ENCODE measurements at regions not wholly inside any gene's neighbourhood (a gene's known extent, or its start where the extent isn't known, plus 50 kb on each side); places are given as distances from the start of the nearest gene placed in this dataset.

GRCh38 chr12:102592134-102592533 is 111.8 kb upstream of the IGF1 start:
- DNase-seq = no peak

- DNase-seq = no peak
Measured at GRCh38 chr12:102573237-102573636, 92.9 kb upstream of the IGF1 start.

- no peak for DNase-seq
Measured at GRCh38 chr12:102571889-102572288, 91.5 kb upstream of the IGF1 start.

DNA sequence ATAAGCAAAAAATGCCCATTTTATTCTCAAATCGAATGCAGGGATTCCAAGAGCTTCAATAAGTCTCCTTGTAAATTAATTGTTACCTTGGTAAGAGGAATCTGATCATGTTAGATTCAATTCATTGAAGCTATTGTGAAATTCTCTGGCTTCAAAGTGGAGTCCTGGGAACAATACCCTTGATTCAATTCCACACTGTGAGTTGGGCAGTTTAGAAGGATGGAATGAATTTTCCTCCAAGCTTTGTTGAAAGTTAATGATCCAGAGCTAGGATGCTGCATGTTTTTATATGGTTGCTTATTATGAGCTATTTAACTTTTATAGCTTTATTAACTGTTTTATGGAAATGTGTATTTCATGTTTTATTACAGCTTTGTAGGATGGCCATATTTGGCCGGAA is 89.9 kb upstream of the IGF1 start:
- no peak for DNase-seq

DNA sequence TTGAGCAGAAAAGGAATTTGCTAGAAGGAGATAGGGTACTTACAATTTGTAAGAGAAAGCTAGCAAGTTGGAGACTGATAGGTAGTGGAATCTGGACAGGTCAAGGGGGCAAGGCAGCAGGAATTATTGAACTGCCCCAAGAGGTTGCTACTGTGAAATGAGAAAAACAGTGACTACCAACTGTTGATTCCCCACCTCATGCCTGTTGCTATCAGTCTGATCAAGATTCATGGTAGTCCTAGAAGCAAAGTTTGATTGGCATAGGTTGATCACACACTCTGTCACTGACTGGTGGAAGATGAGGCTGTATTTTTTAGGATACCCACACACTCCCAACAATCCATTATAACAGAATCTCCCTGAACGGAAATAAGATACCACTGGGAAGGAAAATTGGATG is 89.4 kb upstream of the IGF1 start:
- DNase-seq = no peak

- DNase-seq = no peak
Measured at GRCh38 chr12:102568276-102568675, 87.9 kb upstream of the IGF1 start.

- DNase-seq = no peak
Measured at GRCh38 chr12:102567031-102567985, 86.9 kb upstream of the IGF1 start.

DNA sequence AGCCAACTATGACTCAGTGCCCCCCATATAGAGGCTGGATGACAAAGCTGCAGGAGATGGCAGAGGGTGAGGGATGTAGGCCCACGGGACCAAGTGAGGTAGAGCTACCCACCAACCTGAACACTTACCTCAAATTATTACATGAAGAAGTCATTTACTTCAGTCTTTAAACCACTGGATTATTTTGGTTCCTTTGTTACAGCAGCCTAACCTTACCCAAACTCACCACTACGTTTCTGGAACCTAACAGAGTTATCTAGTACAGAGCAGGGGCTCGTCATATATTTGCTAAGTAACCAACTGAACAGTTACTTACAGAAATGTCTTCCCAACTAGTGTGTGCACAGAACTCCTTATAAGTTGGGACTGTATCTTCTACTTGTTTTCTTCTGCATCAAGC is 85.2 kb upstream of the IGF1 start:
- DNase-seq = no peak

DNA sequence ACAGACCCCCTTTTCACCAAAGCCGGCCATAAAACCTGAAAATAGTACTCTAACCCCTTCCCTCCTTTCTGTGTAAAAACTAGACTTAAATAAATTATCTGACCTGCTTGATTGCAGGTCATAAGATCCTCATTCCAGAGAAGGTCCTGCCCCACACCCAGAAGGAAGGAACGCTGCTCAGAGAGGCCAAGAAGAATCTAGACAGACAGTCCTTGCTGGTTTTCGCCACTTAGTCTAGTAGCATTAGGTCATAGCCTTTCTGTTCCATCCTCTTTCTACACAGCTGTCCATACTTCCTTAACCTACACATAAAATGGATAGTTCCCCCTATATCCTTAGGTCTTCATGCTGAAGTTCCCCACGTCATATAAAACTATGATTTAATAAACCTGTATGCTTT is 83.7 kb upstream of the IGF1 start:
- DNase-seq = no peak

DNA sequence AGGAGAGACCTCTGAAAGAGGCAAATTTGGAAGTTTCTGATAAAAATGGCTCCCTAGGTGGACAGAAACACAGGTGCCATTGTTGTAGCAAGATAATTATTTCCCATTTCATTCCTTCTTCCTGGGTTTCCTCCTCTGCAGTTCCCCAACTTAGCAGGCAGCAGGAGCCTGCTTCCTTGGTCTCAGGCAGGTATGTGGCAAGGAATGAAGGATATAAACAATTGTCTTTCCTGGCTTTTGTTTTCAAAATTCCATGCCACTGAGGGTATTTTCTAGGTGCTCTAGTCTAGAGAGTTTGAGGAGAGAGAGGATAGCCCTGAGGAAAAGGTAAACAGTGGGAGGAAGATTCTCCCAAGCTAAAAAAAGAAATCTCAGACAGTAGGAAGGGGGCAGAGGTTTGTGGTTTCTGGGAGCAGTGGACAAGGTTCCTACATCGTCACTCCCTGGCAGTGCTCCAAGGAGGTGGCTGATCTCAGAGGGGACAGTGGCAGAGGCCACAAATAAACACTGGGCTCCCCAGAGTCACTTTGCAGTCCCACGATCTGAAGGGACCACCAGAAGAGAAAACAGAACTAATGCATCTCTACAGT is 82.6 kb upstream of the IGF1 start:
- DNase-seq = no peak

GRCh38 chr12:102551186-102551585 is 70.8 kb upstream of the IGF1 start:
- no peak for DNase-seq

- no peak for DNase-seq
Measured at GRCh38 chr12:102549691-102550090, 69.3 kb upstream of the IGF1 start.

- DNase-seq = no peak
Measured at GRCh38 chr12:102548543-102548942, 68.2 kb upstream of the IGF1 start.

GRCh38 chr12:102543494-102544485 is 63.4 kb upstream of the IGF1 start:
- no peak for DNase-seq

DNA sequence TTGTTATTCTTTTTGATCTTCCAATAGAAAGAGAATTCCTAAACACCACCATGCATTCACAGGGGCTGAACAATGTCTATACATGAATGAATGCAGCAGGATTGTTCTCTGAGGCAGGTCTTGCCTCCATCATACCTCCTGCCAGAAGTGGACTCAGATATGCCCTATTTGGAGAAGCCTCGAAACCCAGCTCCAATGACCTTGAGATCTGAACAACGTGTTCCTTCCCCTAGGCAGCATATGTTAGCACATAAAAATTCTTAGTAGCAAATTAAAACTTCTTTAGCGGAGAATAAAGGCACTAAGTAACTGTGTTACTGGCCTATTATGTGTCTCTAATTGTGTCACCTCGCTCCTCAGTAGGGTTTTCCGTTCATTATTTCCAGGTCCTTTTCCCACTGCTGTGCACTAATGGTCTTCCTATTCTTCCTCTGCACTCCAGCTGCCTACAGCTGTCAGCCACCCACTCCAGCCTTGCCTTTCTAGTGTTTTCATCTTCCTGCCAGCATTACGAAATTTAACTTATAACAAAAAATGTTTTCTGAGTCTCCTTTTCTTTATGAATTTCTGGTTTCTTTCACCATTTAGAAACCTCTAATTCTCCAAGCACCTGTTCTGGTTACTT is 62.6 kb upstream of the IGF1 start:
- DNase-seq = no peak

DNA sequence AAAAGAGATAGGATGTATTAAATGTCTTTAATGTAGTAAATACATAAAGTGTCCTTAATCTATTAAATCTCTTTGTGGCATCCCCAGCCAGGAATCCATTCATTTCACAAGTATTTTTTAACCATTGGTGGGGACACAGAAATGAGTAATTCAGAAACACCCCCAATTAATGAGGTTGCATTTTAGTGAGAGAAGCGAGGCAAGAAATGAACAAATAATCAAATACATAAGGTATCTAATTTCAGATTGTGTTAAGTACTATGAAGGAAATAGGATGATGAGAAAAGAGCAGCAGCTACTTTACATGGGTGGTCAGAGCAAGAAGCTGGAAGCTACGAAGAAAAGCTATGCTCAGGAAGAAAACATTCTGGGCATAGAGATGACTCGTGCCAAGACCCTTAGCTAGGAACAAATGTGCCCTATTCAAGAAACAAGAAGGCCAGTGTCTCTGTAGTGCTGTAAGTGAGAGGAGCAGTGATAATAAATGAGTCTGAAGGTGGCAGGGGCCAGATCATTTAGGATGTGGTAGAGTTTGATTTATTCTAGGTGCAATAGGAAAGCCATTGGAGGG is 60.5 kb upstream of the IGF1 start:
- DNase-seq = no peak

DNA sequence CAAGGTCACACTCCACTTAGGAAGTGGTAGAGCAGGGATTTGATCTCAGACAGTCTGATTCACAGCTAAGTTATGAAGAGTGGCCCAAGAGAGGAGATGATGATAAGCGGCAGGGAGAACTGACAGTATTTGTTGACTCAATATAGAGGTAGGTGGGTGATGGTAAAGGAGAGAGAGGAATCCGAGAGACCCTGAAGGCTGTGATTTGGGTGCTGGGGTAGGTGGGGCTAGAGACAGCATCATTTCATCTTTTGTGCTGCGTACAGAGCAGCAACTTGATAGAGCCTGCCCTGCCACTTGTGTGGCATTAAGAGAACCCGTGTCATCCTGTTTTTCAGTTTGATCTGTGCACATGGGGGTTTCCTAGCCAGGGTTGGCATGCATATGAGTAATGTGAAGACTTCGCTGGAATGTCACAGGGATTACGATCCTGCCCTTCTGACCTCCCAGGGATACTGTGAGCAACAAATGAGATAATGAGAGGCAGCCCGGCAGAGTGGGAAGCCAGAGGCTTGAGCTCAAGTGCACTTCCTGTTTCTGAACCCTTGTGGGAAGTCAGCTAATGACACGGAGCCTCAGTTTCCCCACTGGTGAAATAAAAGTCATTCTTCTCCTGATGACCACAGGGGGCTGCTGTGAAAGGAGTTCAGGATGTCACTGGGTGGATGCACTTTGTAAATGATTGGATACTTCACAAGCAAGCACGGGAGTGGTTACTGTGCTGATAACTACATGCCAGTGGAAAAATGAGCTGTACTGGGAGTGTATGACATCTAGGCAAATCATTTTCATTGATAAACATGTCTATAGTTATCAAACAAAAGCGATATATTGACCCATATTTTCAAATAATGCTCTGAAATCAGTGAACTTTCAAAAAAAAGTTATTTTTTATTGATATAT is 59.5 kb upstream of the IGF1 start:
- no peak for DNase-seq

DNA sequence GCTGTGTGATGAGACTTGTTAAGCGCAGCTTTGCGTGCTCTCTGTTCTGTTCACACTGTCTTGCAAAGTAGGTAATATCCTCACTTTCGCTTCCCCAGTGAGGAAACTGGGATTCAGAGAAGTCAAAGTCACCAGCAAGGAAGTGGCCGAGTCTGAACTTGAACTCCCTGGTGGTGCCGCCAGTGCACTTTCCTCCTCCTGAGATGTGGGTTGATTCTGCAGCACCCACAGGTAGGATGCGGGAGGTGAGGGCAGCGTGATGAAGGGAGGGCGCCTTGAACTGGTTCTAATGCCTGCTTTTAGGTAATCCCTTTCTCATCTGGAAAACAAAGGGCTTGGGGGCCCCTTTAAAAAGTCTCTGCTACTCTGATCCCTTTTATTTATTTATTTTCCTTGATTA is 54.9 kb upstream of the IGF1 start:
- no peak for DNase-seq

- DNase-seq = no peak
Measured at GRCh38 chr12:102534899-102535298, 54.5 kb upstream of the IGF1 start.

DNA sequence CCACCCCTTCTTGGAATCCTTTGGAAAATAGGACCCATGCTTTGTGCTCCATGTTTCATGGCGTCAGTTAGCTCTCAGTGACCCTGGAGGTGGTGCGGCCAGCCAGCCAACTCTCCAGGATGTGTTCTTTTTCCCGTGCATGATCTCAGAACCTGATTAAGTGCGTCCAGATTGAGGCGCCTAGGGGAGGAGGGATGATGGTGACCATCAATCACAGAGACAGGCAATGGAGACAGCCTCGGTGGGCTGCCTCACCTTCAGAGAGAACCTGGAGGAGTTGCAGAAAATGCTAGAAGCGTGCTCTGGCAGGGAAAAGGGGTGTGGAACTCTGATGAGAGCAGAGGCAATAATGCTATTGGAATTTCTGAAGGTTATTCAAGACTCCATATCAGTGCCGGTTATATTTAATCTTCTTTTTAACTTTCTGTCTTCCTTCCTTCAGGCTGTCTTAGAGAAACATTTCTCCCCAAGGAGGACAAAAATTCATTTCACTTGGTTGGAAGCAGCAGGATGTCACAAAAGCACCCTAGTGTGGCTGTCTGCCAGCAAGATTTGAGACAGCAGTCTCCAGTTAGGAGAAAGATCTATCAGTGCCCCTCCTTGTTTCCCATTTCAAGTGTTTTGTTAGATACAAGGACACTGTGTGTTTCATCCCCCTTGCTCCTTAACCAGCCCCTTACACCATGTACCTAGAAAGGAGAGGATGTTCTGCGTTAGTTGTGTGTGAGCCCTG is 53.3 kb upstream of the IGF1 start:
- no peak for DNase-seq
